HG02870 (cell line): ENCODE measurements at regions not wholly inside any gene's neighbourhood (a gene's known extent, or its start where the extent isn't known, plus 50 kb on each side); places are given as distances from the start of the nearest gene placed in this dataset.
"Not testable (repeated sequence)": the region's sequence is repeated elsewhere in the genome, so short reads cannot be mapped to it uniquely, and the experiment has no call there.

ENCODE experiments used
- ATAC-seq: cut with Tn5 transposase; IDR thresholded peaks from one replicate; pipeline ENCODE4 v1.9.1; 2021; ENCODE audit warnings: mild to moderate bottlenecking, moderate library complexity; ENCODE audit not compliant: unreplicated experiment

- ATAC-seq = no peak
Measured at GRCh38 chr18:64377446-64377845, 228.6 kb upstream of the LINC00305 start.

- ATAC-seq = no peak
Measured at GRCh38 chr18:64372850-64373249, 224.0 kb upstream of the LINC00305 start.

- ATAC-seq = not testable (repeated sequence)
Measured at GRCh38 chr18:64369830-64370440, 221.0 kb upstream of the LINC00305 start.

GRCh38 chr18:64365106-64365505, 216.2 kb upstream of the LINC00305 start:
- ATAC-seq = no peak

- ATAC-seq = no peak
Measured at GRCh38 chr18:64337673-64338072, 188.8 kb upstream of the LINC00305 start.

- ATAC-seq = no peak
Measured at GRCh38 chr18:64337018-64337417, 188.1 kb upstream of the LINC00305 start.

- ATAC-seq = no peak
Measured at GRCh38 chr18:64334748-64335147, 185.9 kb upstream of the LINC00305 start.

GRCh38 chr18:64333584-64333983, 184.7 kb upstream of the LINC00305 start:
- ATAC-seq = no peak

- ATAC-seq = no peak
Measured at GRCh38 chr18:64332835-64333234, 183.9 kb upstream of the LINC00305 start.

GRCh38 chr18:64331419-64331818, 182.5 kb upstream of the LINC00305 start:
- peak; percentile 70 for ATAC-seq

- no peak for ATAC-seq
Measured at GRCh38 chr18:64330931-64331330, 182.0 kb upstream of the LINC00305 start.

GRCh38 chr18:64330161-64330560, 181.3 kb upstream of the LINC00305 start:
- ATAC-seq = no peak

- no peak for ATAC-seq
Measured at GRCh38 chr18:64322189-64322588, 173.3 kb upstream of the LINC00305 start.

GRCh38 chr18:64318547-64318946, 169.7 kb upstream of the LINC00305 start:
- no peak for ATAC-seq

- no peak for ATAC-seq
Measured at GRCh38 chr18:64311859-64312258, 163.0 kb upstream of the LINC00305 start.

GRCh38 chr18:64295839-64296238, 147.0 kb upstream of the LINC00305 start:
- ATAC-seq = no peak

- ATAC-seq = no peak
Measured at GRCh38 chr18:64294967-64295366, 146.1 kb upstream of the LINC00305 start.

- ATAC-seq = no peak
Measured at GRCh38 chr18:64288432-64288831, 139.5 kb upstream of the LINC00305 start.

- no peak for ATAC-seq
Measured at GRCh38 chr18:64287926-64288325, 139.0 kb upstream of the LINC00305 start.

- no peak for ATAC-seq
Measured at GRCh38 chr18:64283059-64283458, 134.2 kb upstream of the LINC00305 start.

- no peak for ATAC-seq
Measured at GRCh38 chr18:64278026-64278425, 129.1 kb upstream of the LINC00305 start.

- ATAC-seq = no peak
Measured at GRCh38 chr18:64276311-64277090, 127.6 kb upstream of the LINC00305 start.
